Loucy (cell line): ENCODE measurements at regions not wholly inside any gene's neighbourhood (a gene's known extent, or its start where the extent isn't known, plus 50 kb on each side); places are given as distances from the start of the nearest gene placed in this dataset.

Source experiments
- EZH2phosphoT487 ChIP-seq: fragments of 200-600 bp; IDR thresholded peaks from 2 replicates; pipeline ENCODE4 v1.6.1; 2018; ENCODE audit warnings: antibody characterized with exemption, mild to moderate bottlenecking, moderate library complexity, borderline replicate concordance
- TF ChIP-seq, protein P1 (sequence below): fragments of 200-600 bp; sonication (generic); conservative IDR thresholded peaks from 2 replicates; pipeline ENCODE4 v1.5.1; 2014; ENCODE audit warnings: mild to moderate bottlenecking, antibody characterized with exemption, low read length

DNA sequence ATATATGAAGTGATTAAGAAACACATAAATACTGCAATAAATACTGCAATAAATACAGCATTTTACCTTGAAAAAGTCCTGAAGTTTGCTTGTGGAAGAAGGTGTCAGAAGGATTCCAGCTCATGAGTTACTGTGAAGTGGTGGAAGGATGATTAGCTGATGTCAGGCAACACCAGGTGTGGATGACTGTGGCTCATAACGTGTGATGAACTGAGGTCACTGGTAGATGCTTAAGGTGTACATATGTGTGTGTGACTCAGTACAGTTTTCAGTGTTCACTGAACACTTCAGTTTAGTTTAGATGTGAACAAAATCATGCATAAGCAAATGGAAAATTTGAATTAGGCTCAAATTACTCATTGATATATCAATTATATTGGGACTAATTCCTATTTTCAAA, 1045.0 kb downstream of the NTRK3 start:
- TF ChIP-seq, protein P1, sequence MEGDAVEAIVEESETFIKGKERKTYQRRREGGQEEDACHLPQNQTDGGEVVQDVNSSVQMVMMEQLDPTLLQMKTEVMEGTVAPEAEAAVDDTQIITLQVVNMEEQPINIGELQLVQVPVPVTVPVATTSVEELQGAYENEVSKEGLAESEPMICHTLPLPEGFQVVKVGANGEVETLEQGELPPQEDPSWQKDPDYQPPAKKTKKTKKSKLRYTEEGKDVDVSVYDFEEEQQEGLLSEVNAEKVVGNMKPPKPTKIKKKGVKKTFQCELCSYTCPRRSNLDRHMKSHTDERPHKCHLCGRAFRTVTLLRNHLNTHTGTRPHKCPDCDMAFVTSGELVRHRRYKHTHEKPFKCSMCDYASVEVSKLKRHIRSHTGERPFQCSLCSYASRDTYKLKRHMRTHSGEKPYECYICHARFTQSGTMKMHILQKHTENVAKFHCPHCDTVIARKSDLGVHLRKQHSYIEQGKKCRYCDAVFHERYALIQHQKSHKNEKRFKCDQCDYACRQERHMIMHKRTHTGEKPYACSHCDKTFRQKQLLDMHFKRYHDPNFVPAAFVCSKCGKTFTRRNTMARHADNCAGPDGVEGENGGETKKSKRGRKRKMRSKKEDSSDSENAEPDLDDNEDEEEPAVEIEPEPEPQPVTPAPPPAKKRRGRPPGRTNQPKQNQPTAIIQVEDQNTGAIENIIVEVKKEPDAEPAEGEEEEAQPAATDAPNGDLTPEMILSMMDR: no peak
- no peak for TF ChIP-seq EZH2phosphoT487
